ENCODE measurements at regions not wholly inside any gene's neighbourhood (a gene's known extent, or its start where the extent isn't known, plus 50 kb on each side); places are given as distances from the start of the nearest gene placed in this dataset.

DNA sequence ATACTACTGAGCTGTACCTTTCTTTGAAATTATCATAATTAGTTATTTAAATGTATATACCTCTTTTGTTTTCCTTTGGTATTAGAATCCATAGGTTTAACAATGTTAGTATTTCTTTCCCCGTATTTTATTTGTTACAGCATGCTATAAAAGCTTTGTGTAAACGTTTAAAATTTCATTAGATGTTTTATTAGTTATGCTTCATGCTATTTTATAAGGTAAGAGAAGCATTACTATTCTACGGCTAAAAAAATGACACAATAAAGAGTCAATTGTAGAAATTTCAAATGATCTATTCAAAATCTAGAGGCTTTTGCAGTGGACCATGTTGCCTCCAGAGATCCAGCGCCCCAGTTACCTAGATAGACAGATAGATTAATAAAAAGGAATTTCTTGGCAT is 1203.3 kb upstream of the IGFBP7 start:
- Histone ChIP-seq H3K27ac (ENCODE audit: control insufficient read depth, insufficient read depth) (no peak overlapping the region), H3K36me3 (ENCODE audit: control insufficient read depth in 2 of 2, insufficient read depth in 2 of 2, low read length in 1 of 2) (no peaks in the 10 kb centered on the region), H3K4me3 (no peak overlapping the region), H3K79me2 (ENCODE audit: control insufficient read depth, insufficient read depth, low read length) (no peaks in the 10 kb centered on the region), H3K9me3 (replicated peaks; ENCODE audit: control insufficient read depth, insufficient read depth, low read length) (no peaks in the 10 kb centered on the region), H3K4me2 (ENCODE audit: control insufficient read depth, insufficient read depth) (no peak overlapping the region), H2AFZ (ENCODE audit: control insufficient read depth, low read depth, low read length) (no peak overlapping the region), H3K4me1 (ENCODE audit: control insufficient read depth, insufficient read depth, low read length) (no peaks in the 10 kb centered on the region), H3K27me3 (replicated peaks in 1 of 2; ENCODE audit: control insufficient read depth in 2 of 2, insufficient read depth in 2 of 2, low read length in 1 of 2) (no peaks in the 10 kb centered on the region), H4K20me1 (ENCODE audit: control insufficient read depth, insufficient read depth) (no peaks in the 10 kb centered on the region), H3K9ac (ENCODE audit: control insufficient read depth, insufficient read depth, low read length) (no peak overlapping the region)
- ChIA-PET CTCF (no interaction called here), SMC1A (ENCODE audit: uncharacterized antibody, unreplicated experiment) (no interaction called here), POLR2A (no interaction called here), RAD21 (ENCODE audit: unreplicated experiment) (no interaction called here)
- intact Hi-C loops (cut with micrococcal nuclease; ENCODE audit: unreplicated experiment) (no loop called here), in situ Hi-C loops (cut with MboI) (loop anchor here (10.0 kb wide), 1 partner anchor 61 kb away; no protein-coding TSS in a partner anchor)
- DNase-seq (ENCODE audit: low read depth, low spot score) (no peak), ATAC-seq (no peak), FAIRE-seq (no peak)
- WGBS (ENCODE audit: insufficient coverage, insufficient replicate concordance, low lambda C conversion rate, missing lambda C conversion rate), result 10% methylated on average over 4 of the region's 4 CpGs
- TF ChIP-seq BMI1 (IDR thresholded peaks at IDR 0.05; ENCODE audit: borderline replicate concordance) (no peak), ZNF24 (IDR thresholded peaks at IDR 0.05) (no peak), HDAC2 (IDR thresholded peaks at IDR 0.05) (no peak)
- TF ChIP-seq, protein P1, sequence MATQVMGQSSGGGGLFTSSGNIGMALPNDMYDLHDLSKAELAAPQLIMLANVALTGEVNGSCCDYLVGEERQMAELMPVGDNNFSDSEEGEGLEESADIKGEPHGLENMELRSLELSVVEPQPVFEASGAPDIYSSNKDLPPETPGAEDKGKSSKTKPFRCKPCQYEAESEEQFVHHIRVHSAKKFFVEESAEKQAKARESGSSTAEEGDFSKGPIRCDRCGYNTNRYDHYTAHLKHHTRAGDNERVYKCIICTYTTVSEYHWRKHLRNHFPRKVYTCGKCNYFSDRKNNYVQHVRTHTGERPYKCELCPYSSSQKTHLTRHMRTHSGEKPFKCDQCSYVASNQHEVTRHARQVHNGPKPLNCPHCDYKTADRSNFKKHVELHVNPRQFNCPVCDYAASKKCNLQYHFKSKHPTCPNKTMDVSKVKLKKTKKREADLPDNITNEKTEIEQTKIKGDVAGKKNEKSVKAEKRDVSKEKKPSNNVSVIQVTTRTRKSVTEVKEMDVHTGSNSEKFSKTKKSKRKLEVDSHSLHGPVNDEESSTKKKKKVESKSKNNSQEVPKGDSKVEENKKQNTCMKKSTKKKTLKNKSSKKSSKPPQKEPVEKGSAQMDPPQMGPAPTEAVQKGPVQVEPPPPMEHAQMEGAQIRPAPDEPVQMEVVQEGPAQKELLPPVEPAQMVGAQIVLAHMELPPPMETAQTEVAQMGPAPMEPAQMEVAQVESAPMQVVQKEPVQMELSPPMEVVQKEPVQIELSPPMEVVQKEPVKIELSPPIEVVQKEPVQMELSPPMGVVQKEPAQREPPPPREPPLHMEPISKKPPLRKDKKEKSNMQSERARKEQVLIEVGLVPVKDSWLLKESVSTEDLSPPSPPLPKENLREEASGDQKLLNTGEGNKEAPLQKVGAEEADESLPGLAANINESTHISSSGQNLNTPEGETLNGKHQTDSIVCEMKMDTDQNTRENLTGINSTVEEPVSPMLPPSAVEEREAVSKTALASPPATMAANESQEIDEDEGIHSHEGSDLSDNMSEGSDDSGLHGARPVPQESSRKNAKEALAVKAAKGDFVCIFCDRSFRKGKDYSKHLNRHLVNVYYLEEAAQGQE (IDR thresholded peaks at IDR 0.05; ENCODE audit: low read depth, low read length), result no peak
- no TSS peak for BruUV-seq (replicated peaks)

DNA sequence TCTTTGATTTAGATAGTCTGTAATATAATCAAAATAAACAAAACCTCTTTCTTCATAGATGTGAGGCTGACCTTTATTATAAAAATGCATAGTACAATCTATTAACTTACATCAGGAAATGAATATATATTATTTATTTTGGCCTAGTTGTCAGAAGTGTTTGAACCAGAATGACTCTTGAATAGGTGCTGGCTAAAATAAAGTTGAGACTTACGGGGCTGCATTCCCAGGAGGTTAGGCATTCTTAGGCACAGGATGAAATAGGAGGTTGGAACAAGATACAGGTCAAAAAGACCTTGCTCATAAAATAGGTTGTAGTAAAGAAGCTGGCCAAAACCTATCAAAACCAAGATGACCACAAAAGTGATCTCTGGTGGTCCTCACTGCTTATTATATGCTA is 1193.3 kb upstream of the IGFBP7 start:
- SMC1A ChIA-PET (ENCODE audit: uncharacterized antibody, unreplicated experiment), result no interaction called here
- RAD21 ChIA-PET (ENCODE audit: unreplicated experiment), result no interaction called here
- Histone ChIP-seq H3K27me3 (replicated peaks in 1 of 2; ENCODE audit: control insufficient read depth in 2 of 2, insufficient read depth in 2 of 2, low read length in 1 of 2) (no peaks in the 10 kb centered on the region), H3K36me3 (ENCODE audit: control insufficient read depth in 2 of 2, insufficient read depth in 2 of 2, low read length in 1 of 2) (no peaks in the 10 kb centered on the region), H3K4me3 (no peak overlapping the region), H3K4me1 (ENCODE audit: control insufficient read depth, insufficient read depth, low read length) (no peaks in the 10 kb centered on the region), H2AFZ (ENCODE audit: control insufficient read depth, low read depth, low read length) (no peak overlapping the region), H4K20me1 (ENCODE audit: control insufficient read depth, insufficient read depth) (no peaks in the 10 kb centered on the region), H3K9me3 (replicated peaks; ENCODE audit: control insufficient read depth, insufficient read depth, low read length) (no peaks in the 10 kb centered on the region), H3K9ac (ENCODE audit: control insufficient read depth, insufficient read depth, low read length) (no peak overlapping the region), H3K79me2 (ENCODE audit: control insufficient read depth, insufficient read depth, low read length) (no peaks in the 10 kb centered on the region), H3K4me2 (ENCODE audit: control insufficient read depth, insufficient read depth) (no peak overlapping the region), H3K27ac (ENCODE audit: control insufficient read depth, insufficient read depth) (no peak overlapping the region)
- TF ChIP-seq NFYA (IDR thresholded peaks at IDR 0.05; ENCODE audit: borderline replicate concordance, low read depth, low read length) (no peak), ZNF217 (IDR thresholded peaks at IDR 0.05) (no peak), SMARCA5 (IDR thresholded peaks at IDR 0.05) (no peak), NFYB (IDR thresholded peaks at IDR 0.05; ENCODE audit: insufficient read depth, low read depth, low read length) (no peak), POLR2AphosphoS5 (IDR thresholded peaks at IDR 0.05; ENCODE audit: low read length) (no peak), RUNX3 (IDR thresholded peaks at IDR 0.05; ENCODE audit: low read length) (no peak), BMI1 (IDR thresholded peaks at IDR 0.05; ENCODE audit: borderline replicate concordance) (no peak), MEF2A (IDR thresholded peaks at IDR 0.05; ENCODE audit: insufficient read depth, low read depth, low read length) (no peak), MTA2 (IDR thresholded peaks at IDR 0.05; ENCODE audit: low read depth) (no peak), NFIC (IDR thresholded peaks at IDR 0.05; ENCODE audit: low read depth, low read length) (no peak)
- TF ChIP-seq, protein P2, sequence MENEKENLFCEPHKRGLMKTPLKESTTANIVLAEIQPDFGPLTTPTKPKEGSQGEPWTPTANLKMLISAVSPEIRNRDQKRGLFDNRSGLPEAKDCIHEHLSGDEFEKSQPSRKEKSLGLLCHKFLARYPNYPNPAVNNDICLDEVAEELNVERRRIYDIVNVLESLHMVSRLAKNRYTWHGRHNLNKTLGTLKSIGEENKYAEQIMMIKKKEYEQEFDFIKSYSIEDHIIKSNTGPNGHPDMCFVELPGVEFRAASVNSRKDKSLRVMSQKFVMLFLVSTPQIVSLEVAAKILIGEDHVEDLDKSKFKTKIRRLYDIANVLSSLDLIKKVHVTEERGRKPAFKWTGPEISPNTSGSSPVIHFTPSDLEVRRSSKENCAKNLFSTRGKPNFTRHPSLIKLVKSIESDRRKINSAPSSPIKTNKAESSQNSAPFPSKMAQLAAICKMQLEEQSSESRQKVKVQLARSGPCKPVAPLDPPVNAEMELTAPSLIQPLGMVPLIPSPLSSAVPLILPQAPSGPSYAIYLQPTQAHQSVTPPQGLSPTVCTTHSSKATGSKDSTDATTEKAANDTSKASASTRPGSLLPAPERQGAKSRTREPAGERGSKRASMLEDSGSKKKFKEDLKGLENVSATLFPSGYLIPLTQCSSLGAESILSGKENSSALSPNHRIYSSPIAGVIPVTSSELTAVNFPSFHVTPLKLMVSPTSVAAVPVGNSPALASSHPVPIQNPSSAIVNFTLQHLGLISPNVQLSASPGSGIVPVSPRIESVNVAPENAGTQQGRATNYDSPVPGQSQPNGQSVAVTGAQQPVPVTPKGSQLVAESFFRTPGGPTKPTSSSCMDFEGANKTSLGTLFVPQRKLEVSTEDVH (IDR thresholded peaks at IDR 0.05; ENCODE audit: low read depth, partially characterized antibody), result no peak
- no TSS peak for BruUV-seq (replicated peaks)
- FAIRE-seq, result no peak
- in situ Hi-C loops (cut with MboI), result no loop called here
- POLR2A ChIA-PET, result no interaction called here
- WGBS (ENCODE audit: insufficient coverage, insufficient replicate concordance, low lambda C conversion rate, missing lambda C conversion rate), result 0% methylated on average over 1 of the region's 1 CpG
- CTCF ChIA-PET, result no interaction called here
- no peak for DNase-seq (ENCODE audit: low read depth, low spot score)
- intact Hi-C loops (cut with micrococcal nuclease; ENCODE audit: unreplicated experiment), result no loop called here
- no peak for ATAC-seq

Data from GM12878 (cell line).